Mucosa of stomach (tissue), 1 donor: ENCODE measurements at regions not wholly inside any gene's neighbourhood (a gene's known extent, or its start where the extent isn't known, plus 50 kb on each side); places are given as distances from the start of the nearest gene placed in this dataset.

ENCODE experiments used
- H3K27me3 ChIP-seq: one replicate; pipeline ENCODE4 v1.7.0; 2013; ENCODE audit warnings: mild to moderate bottlenecking, low read length; ENCODE audit not compliant: control insufficient read depth, insufficient read depth
- H3K36me3 ChIP-seq: one replicate; pipeline ENCODE4 v1.7.0; 2013; ENCODE audit warnings: low read length; ENCODE audit not compliant: control insufficient read depth, insufficient read depth
- H3K4me1 ChIP-seq: one replicate; pipeline ENCODE4 v1.7.0; 2013; ENCODE audit warnings: mild to moderate bottlenecking, low read length; ENCODE audit not compliant: control insufficient read depth, insufficient read depth
- H3K4me3 ChIP-seq: one replicate; pipeline ENCODE4 v1.7.0; 2013; ENCODE audit warnings: low read length
- H3K9ac ChIP-seq: one replicate; pipeline ENCODE4 v1.7.0; 2013; ENCODE audit warnings: mild to moderate bottlenecking, low read length, moderate library complexity
- H3K9me3 ChIP-seq: one replicate; pipeline ENCODE4 v1.7.0; 2013; ENCODE audit warnings: mild to moderate bottlenecking, low read length, moderate library complexity; ENCODE audit not compliant: control insufficient read depth
- donor health status: Pancreatic carcinoma.

GRCh38 chr11:27263046-27263445, 100.0 kb downstream of the CCDC34 start:
- Histone ChIP-seq H3K4me1 (no peaks in the 10 kb centered on the region), H3K27me3 (no peaks in the 10 kb centered on the region), H3K9me3 (no peaks in the 10 kb centered on the region), H3K36me3 (no peaks in the 10 kb centered on the region), H3K9ac (no peak overlapping the region), H3K4me3 (no peak overlapping the region)

DNA sequence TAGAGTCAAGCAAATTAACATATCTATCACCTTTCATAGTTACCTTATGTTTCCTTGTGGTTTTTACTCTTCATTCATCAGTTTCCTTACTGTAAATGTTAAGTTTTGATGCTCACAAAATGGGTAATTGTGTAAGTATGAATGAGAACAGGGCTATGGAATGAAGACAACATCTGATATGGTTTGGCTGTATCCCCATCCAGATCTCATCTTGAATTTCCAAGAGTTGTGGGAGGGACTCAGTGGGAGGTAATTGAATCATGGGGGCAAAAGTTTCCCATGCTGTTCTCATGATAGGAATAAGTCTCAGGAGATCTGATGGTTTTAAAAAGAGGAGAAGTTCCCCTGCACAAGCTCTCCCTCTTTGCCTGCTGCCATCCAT, 107.6 kb downstream of the CCDC34 start:
- Histone ChIP-seq H3K27me3 (no peaks in the 10 kb centered on the region), H3K4me3 (no peak overlapping the region), H3K36me3 (no peaks in the 10 kb centered on the region), H3K4me1 (no peaks in the 10 kb centered on the region), H3K9me3 (no peaks in the 10 kb centered on the region), H3K9ac (no peak overlapping the region)

GRCh38 chr11:27254744-27255446, 108.1 kb downstream of the CCDC34 start:
- no peaks in the 10 kb centered on the region for H3K27me3 ChIP-seq
- no peak overlapping the region for H3K4me3 ChIP-seq
- no peaks in the 10 kb centered on the region for H3K4me1 ChIP-seq
- no peaks in the 10 kb centered on the region for H3K9me3 ChIP-seq
- no peak overlapping the region for H3K9ac ChIP-seq
- H3K36me3 ChIP-seq: no peaks in the 10 kb centered on the region

- no peaks in the 10 kb centered on the region for H3K9me3 ChIP-seq
- H3K27me3 ChIP-seq: no peaks in the 10 kb centered on the region
- H3K4me1 ChIP-seq: no peaks in the 10 kb centered on the region
- H3K4me3 ChIP-seq: no peak overlapping the region
- no peak overlapping the region for H3K9ac ChIP-seq
- no peaks in the 10 kb centered on the region for H3K36me3 ChIP-seq
Observed at GRCh38 chr11:27253224-27253623, 109.8 kb downstream of the CCDC34 start.

GRCh38 chr11:27250867-27251665, 111.9 kb downstream of the CCDC34 start:
- Histone ChIP-seq H3K9me3 (no peaks in the 10 kb centered on the region), H3K9ac (no peak overlapping the region), H3K4me1 (no peaks in the 10 kb centered on the region), H3K36me3 (no peaks in the 10 kb centered on the region), H3K4me3 (no peak overlapping the region), H3K27me3 (no peaks in the 10 kb centered on the region)

DNA sequence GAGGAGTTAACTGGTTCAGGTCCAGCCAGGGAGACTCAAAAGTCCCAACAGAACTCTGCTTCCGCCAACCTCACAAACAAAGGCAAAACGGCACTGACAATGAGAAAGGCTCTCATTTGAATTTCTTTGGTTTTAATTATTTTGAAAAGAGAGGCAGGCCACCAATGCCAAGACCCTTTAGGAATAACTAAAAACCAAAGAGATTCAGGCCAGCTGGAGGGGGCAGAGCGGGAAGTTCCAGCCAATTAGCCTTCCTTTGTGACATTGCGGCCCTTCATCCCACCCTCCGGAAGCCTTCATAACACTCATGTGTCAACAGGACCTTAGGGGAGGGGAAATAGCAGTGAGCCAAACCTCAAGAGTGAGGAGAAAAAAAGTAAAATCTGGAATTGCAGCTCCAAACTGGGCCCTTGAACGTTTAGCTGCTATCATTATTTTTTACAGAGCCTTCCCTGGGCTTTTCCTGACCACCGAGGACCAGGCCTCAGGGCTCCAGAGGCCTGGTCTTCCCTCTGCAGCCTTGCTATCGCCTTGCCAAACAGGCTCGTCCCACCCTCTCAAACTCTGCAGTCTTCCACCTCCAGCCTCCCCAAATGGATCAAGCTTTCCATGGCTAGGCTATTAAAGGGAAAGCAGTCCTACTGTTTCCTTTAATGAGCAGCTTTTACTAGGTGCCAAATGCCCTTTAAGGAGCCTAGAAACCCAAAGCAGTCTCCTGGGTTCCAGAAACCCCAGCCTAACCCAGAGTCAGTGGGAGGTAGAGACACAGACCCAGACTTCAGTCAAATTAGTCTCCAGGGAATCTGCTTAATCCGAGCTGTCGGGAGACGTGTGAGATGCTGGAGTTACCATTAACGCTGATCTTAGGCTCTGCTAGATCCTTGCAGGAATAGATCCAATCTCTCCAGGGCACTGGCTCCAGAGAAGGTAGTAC, 114.2 kb downstream of the CCDC34 start:
- Histone ChIP-seq H3K27me3 (no peaks in the 10 kb centered on the region), H3K9ac (no peak overlapping the region), H3K9me3 (no peaks in the 10 kb centered on the region), H3K36me3 (no peaks in the 10 kb centered on the region), H3K4me1 (no peaks in the 10 kb centered on the region), H3K4me3 (no peak overlapping the region)

DNA sequence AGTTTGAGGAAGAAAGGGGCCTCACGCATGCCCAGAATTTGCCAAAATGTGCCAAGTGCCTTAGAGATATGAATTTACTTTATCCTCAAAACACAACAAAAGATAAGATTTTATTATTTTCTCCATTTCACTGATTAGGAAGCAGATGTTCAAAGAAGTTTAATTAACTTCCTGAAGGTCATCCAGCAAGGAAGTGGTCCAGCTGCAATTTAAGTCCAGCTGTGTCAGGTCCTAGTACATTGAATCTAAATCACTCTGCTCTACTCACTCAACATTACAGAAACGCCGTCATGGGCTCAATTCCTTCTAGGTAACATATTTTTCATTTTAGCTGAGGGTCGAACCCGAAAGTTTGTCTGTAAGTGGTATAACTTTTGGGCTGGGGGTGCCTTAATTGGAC, 115.4 kb downstream of the CCDC34 start:
- Histone ChIP-seq H3K27me3 (no peaks in the 10 kb centered on the region), H3K36me3 (no peaks in the 10 kb centered on the region), H3K4me3 (no peak overlapping the region), H3K9ac (no peak overlapping the region), H3K4me1 (no peaks in the 10 kb centered on the region), H3K9me3 (no peaks in the 10 kb centered on the region)

DNA sequence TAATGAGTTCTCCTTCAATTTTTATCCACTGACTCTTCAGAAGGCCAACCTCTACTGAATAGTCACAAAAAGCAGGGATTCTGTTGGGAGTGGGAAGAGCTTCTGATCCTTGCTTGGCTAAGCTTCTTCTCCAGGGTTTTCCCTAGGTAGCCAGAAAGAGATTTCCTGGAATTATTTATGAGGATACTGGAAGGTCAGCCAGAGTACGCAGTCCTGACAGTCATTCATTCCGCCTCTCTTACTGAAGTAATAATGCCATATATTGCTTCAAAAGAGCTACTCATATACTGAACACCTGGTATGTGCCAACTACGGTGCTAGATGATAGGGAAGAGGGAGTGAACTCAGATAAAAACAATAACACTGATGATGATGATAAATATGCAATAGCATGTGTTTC, 116.1 kb downstream of the CCDC34 start:
- H3K4me3 ChIP-seq: no peak overlapping the region
- H3K27me3 ChIP-seq: no peaks in the 10 kb centered on the region
- H3K36me3 ChIP-seq: no peaks in the 10 kb centered on the region
- no peaks in the 10 kb centered on the region for H3K4me1 ChIP-seq
- no peak overlapping the region for H3K9ac ChIP-seq
- H3K9me3 ChIP-seq: no peaks in the 10 kb centered on the region

DNA sequence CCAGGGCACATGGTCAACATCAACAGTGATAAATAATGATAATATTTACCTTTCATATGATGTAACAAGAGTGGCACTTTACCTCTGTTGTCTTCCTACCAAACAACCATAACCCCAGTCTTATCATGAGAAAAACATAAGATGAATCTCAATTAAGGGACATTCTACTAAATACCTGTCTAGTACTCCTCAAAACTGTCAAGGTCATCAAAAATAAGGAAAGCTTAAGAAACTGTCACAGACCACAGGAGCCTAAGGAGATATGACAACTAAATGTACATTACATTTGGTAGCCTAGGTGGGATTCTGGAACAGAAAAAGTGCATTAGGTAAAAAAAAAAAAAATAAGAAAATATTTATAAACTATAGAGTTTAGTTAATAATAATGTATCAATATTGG, 118.1 kb downstream of the CCDC34 start:
- Histone ChIP-seq H3K27me3 (no peaks in the 10 kb centered on the region), H3K36me3 (no peaks in the 10 kb centered on the region), H3K9ac (no peak overlapping the region), H3K9me3 (no peaks in the 10 kb centered on the region), H3K4me3 (no peak overlapping the region), H3K4me1 (peaks cover 4% of the 10 kb centered on the region)

DNA sequence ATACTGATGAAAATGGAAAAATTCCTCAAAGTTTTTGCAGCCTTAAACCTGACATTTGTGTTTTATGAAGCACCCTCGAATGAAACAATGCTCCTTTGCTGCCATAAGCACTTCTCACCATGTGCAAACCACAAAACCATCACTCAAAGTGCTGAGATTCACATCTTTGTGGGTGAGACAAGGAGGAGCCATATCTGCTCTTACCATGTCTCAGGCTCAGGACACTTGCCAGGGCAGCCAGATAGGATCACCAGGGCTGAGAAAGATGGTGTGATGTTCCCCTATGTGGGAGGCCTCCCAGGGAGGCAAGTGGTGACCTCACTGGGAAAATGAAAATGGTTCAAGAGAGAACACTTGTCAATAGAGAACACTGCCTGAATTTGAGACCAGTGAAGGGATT, 120.4 kb downstream of the CCDC34 start:
- Histone ChIP-seq H3K4me1 (peaks cover 4% of the 10 kb centered on the region), H3K36me3 (no peaks in the 10 kb centered on the region), H3K9ac (no peak overlapping the region), H3K27me3 (no peaks in the 10 kb centered on the region), H3K9me3 (no peaks in the 10 kb centered on the region), H3K4me3 (no peak overlapping the region)

DNA sequence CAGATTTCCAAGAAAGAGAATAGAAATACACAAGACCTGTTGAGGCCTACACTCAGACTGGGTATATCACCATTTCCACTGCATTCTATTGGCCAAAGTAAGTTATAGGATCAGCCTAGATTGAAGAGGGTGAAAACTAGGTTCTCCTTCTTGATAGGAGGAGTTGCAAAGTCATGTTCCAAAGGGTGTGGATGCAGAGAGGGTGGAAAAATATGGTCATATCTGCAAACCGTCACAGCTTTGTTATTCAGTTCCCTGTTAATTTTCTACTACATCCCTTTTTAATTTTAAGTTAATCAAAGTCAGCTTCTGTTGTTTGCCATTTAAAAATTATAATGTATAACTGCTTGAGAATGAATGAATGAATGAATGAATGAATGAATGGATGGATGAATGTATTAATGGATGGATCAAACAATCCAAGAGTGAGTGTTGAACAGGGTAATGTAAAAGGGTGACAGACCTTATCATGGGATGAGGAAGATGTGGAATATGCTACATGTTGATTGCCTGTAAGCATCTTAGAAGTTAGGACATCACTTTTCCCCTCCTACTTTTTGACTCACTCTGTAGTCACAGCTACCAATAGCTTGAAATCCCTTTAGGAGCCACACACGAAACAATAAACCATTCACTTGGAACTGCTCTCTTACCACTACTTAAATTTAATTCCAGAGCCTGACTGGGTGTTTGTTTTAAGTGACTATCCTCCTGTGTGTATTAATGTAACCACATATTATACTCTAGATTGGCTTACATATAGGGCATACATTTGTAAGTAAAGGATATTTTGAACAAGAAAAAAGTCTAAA, 121.5 kb downstream of the CCDC34 start:
- H3K4me1 ChIP-seq: peaks cover 4% of the 10 kb centered on the region
- H3K36me3 ChIP-seq: no peaks in the 10 kb centered on the region
- H3K9me3 ChIP-seq: no peaks in the 10 kb centered on the region
- no peak overlapping the region for H3K9ac ChIP-seq
- no peak overlapping the region for H3K4me3 ChIP-seq
- H3K27me3 ChIP-seq: no peaks in the 10 kb centered on the region
